Epithelial cell of proximal tubule (primary cell): ENCODE measurements at regions not wholly inside any gene's neighbourhood (a gene's known extent, or its start where the extent isn't known, plus 50 kb on each side); places are given as distances from the start of the nearest gene placed in this dataset.
"Not testable (repeated sequence)": the region's sequence is repeated elsewhere in the genome, so short reads cannot be mapped to it uniquely, and the experiment has no call there.

Source experiments
- DNase-seq: peaks from one replicate; pipeline ENCODE4 v3.0.0-alpha.2; 2011; ENCODE audit warnings: low read depth
- H3K4me3 ChIP-seq: 2 replicates; pipeline ENCODE4 v1.5.1; 2011; ENCODE audit warnings: low read depth, mild to moderate bottlenecking, low read length

- DNase-seq, H3K4me3 ChIP-seq: not testable (repeated sequence)
Measured at GRCh38 chr4:49117951-49118350, 131.9 kb downstream of the CWH43 start.

GRCh38 chr4:49118379-49119212 lies 132.5 kb downstream of the CWH43 start:
- DNase-seq, H3K4me3 ChIP-seq: not testable (repeated sequence)

GRCh38 chr4:49119345-49119744 lies 133.3 kb downstream of the CWH43 start:
- H3K4me3 ChIP-seq, DNase-seq: not testable (repeated sequence)

GRCh38 chr4:49120042-49120779 lies 134.1 kb downstream of the CWH43 start:
- not testable (repeated sequence) for H3K4me3 ChIP-seq, DNase-seq

GRCh38 chr4:49120804-49121203 lies 134.7 kb downstream of the CWH43 start:
- not testable (repeated sequence) for H3K4me3 ChIP-seq
- DNase-seq: peak; percentile 64

- not testable (repeated sequence) for H3K4me3 ChIP-seq, DNase-seq
Measured at GRCh38 chr4:49126443-49126842, 140.4 kb downstream of the CWH43 start.

GRCh38 chr4:49126858-49127257 lies 140.8 kb downstream of the CWH43 start:
- not testable (repeated sequence) for DNase-seq, H3K4me3 ChIP-seq

GRCh38 chr4:49129385-49129784 lies 143.3 kb downstream of the CWH43 start:
- not testable (repeated sequence) for DNase-seq, H3K4me3 ChIP-seq

- H3K4me3 ChIP-seq, DNase-seq: not testable (repeated sequence)
Measured at GRCh38 chr4:49129870-49130269, 143.8 kb downstream of the CWH43 start.

- not testable (repeated sequence) for DNase-seq, H3K4me3 ChIP-seq
Measured at GRCh38 chr4:49130724-49131123, 144.6 kb downstream of the CWH43 start.

GRCh38 chr4:49137043-49137442 lies 151.0 kb downstream of the CWH43 start:
- H3K4me3 ChIP-seq, DNase-seq: not testable (repeated sequence)

GRCh38 chr4:49137961-49138360 lies 151.9 kb downstream of the CWH43 start:
- H3K4me3 ChIP-seq, DNase-seq: not testable (repeated sequence)

- not testable (repeated sequence) for DNase-seq
Measured at GRCh38 chr4:49138818-49139217, 152.7 kb downstream of the CWH43 start.

GRCh38 chr4:49139513-49139912 lies 153.4 kb downstream of the CWH43 start:
- DNase-seq, H3K4me3 ChIP-seq: not testable (repeated sequence)

More at GRCh38 chr4:49138818-49139217, 152.7 kb downstream of the CWH43 start:
- H3K4me3 ChIP-seq: not testable (repeated sequence)

GRCh38 chr4:49140351-49140750 lies 154.3 kb downstream of the CWH43 start:
- DNase-seq, H3K4me3 ChIP-seq: not testable (repeated sequence)

GRCh38 chr4:49141955-49142354 lies 155.9 kb downstream of the CWH43 start:
- not testable (repeated sequence) for H3K4me3 ChIP-seq, DNase-seq

- not testable (repeated sequence) for H3K4me3 ChIP-seq, DNase-seq
Measured at GRCh38 chr4:49147143-49147542, 161.1 kb downstream of the CWH43 start.

- not testable (repeated sequence) for DNase-seq, H3K4me3 ChIP-seq
Measured at GRCh38 chr4:49147596-49147995, 161.5 kb downstream of the CWH43 start.

GRCh38 chr4:49149006-49149975 lies 163.2 kb downstream of the CWH43 start:
- H3K4me3 ChIP-seq: not testable (repeated sequence)
- peak; percentile 92 for DNase-seq
